Ishikawa (cell line): ENCODE measurements at regions not wholly inside any gene's neighbourhood (a gene's known extent, or its start where the extent isn't known, plus 50 kb on each side); places are given as distances from the start of the nearest gene placed in this dataset.

Experiments
- CREB1 ChIP-seq: IDR thresholded peaks from 2 replicates; pipeline ENCODE4 v1.6.1; 2012; ENCODE audit warnings: low read depth
- EP300 ChIP-seq: IDR thresholded peaks from 2 replicates; pipeline ENCODE4 v1.6.1; 2012; ENCODE audit warnings: borderline replicate concordance
- FOXM1 ChIP-seq: IDR thresholded peaks from 2 replicates; pipeline ENCODE4 v1.6.1; 2012; ENCODE audit warnings: low read depth, borderline replicate concordance
- MAX ChIP-seq: IDR thresholded peaks from 2 replicates; pipeline ENCODE4 v1.6.1; 2012
- NFIC ChIP-seq: IDR thresholded peaks from 2 replicates; pipeline ENCODE4 v1.6.1; 2012
- RAD21 ChIP-seq: IDR thresholded peaks from 2 replicates; pipeline ENCODE4 v1.6.1; 2012; ENCODE audit warnings: low read depth
- REST ChIP-seq: IDR thresholded peaks from 2 replicates; pipeline ENCODE4 v1.6.1; 2012; ENCODE audit warnings: low read depth, mild to moderate bottlenecking
- TAF1 ChIP-seq: IDR thresholded peaks from 2 replicates; pipeline ENCODE4 v1.6.1; 2012; ENCODE audit warnings: low read depth, mild to moderate bottlenecking
- TCF12 ChIP-seq: IDR thresholded peaks from 2 replicates; pipeline ENCODE4 v1.6.1; 2012; ENCODE audit warnings: low read depth
- USF1 ChIP-seq: IDR thresholded peaks from 2 replicates; pipeline ENCODE4 v1.6.1; 2012
- YY1 ChIP-seq: IDR thresholded peaks from 2 replicates; pipeline ENCODE4 v1.6.1; 2012; ENCODE audit warnings: low read depth
- ZBTB7A ChIP-seq: IDR thresholded peaks from 2 replicates; pipeline ENCODE4 v1.6.1; 2012; ENCODE audit warnings: low read depth

- no peak for TF ChIP-seq CREB1
- no peak for TF ChIP-seq EP300
- TF ChIP-seq MAX = no peak
- TF ChIP-seq TAF1 = no peak
- no peak for TF ChIP-seq ZBTB7A
- TF ChIP-seq REST = no peak
- TF ChIP-seq TCF12 = no peak
- no peak for TF ChIP-seq RAD21
- TF ChIP-seq FOXM1 = no peak
- TF ChIP-seq YY1 = no peak
- no peak for TF ChIP-seq NFIC
- no peak for TF ChIP-seq USF1
Observed at GRCh38 chrX:113473418-113473817, 632.8 kb upstream of the AMOT start.
